Chondrocyte (in vitro differentiated cells): ENCODE measurements at regions not wholly inside any gene's neighbourhood (a gene's known extent, or its start where the extent isn't known, plus 50 kb on each side); places are given as distances from the start of the nearest gene placed in this dataset.

Experiments used
- DNase-seq: peaks from one replicate; pipeline ENCODE4 v3.0.0; 2021; ENCODE audit warnings: mixed read lengths, low spot score
- H3K27ac Mint-ChIP-seq: one replicate; pipeline ENCODE4 v1.8.0; 2021; ENCODE audit warnings: mild to moderate bottlenecking, moderate library complexity, mixed read lengths; ENCODE audit not compliant: unreplicated experiment
- H3K27me3 Mint-ChIP-seq: 2 replicates; pipeline ENCODE4 v1.8.0; 2021; ENCODE audit warnings: low read depth, mixed read lengths
- H3K36me3 Mint-ChIP-seq: 2 replicates; pipeline ENCODE4 v1.8.0; 2021; ENCODE audit warnings: low read depth, mixed read lengths
- H3K4me1 Mint-ChIP-seq: 2 replicates; pipeline ENCODE4 v1.8.0; 2021; ENCODE audit warnings: low read depth, mild to moderate bottlenecking, mixed read lengths
- H3K4me3 Mint-ChIP-seq: one replicate; pipeline ENCODE4 v1.8.0; 2021; ENCODE audit warnings: mild to moderate bottlenecking, moderate library complexity, mixed read lengths; ENCODE audit not compliant: unreplicated experiment
- H3K9me3 Mint-ChIP-seq: 2 replicates; pipeline ENCODE4 v1.8.0; 2021; ENCODE audit warnings: low read depth, mixed read lengths
- CTCF ChIP-seq: fragments of 200-600 bp; sonication (generic); IDR thresholded peaks from 2 replicates; pipeline ENCODE4 v1.5.0; 2021; ENCODE audit warnings: antibody characterized with exemption, mild to moderate bottlenecking, moderate library complexity

- Mint-ChIP-seq H3K4me1 (no peaks in the 10 kb centered on the region), H3K36me3 (no peaks in the 10 kb centered on the region), H3K27ac (no peak overlapping the region), H3K27me3 (peaks cover 2% of the 10 kb centered on the region), H3K9me3 (peaks cover 13% of the 10 kb centered on the region), H3K4me3 (no peak overlapping the region)
- no peak for DNase-seq
- no peak for TF ChIP-seq CTCF
These were observed 808.2 kb downstream of the SQOR start for GRCh38 chr15:46442901-46443590.

GRCh38 chr15:46450112-46450809, 815.4 kb downstream of the SQOR start:
- H3K4me3 Mint-ChIP-seq: no peak overlapping the region
- H3K9me3 Mint-ChIP-seq: peaks cover 15% of the 10 kb centered on the region
- no peak for TF ChIP-seq CTCF
- H3K4me1 Mint-ChIP-seq: no peaks in the 10 kb centered on the region
- H3K27me3 Mint-ChIP-seq: no peaks in the 10 kb centered on the region
- no peaks in the 10 kb centered on the region for H3K36me3 Mint-ChIP-seq
- no peak for DNase-seq
- H3K27ac Mint-ChIP-seq: no peak overlapping the region

GRCh38 chr15:46450810-46451182, 816.0 kb downstream of the SQOR start:
- no peaks in the 10 kb centered on the region for H3K36me3 Mint-ChIP-seq
- no peaks in the 10 kb centered on the region for H3K27me3 Mint-ChIP-seq
- no peak overlapping the region for H3K27ac Mint-ChIP-seq
- H3K4me1 Mint-ChIP-seq: no peaks in the 10 kb centered on the region
- no peak for TF ChIP-seq CTCF
- no peak overlapping the region for H3K4me3 Mint-ChIP-seq
- DNase-seq: no peak
- peaks cover 9% of the 10 kb centered on the region for H3K9me3 Mint-ChIP-seq

- Mint-ChIP-seq H3K27ac (no peak overlapping the region), H3K4me1 (no peaks in the 10 kb centered on the region), H3K9me3 (peaks cover 9% of the 10 kb centered on the region), H3K27me3 (peaks cover 2% of the 10 kb centered on the region), H3K36me3 (no peaks in the 10 kb centered on the region), H3K4me3 (no peak overlapping the region)
- DNase-seq: no peak
- TF ChIP-seq CTCF: no peak
These were observed 817.5 kb downstream of the SQOR start for GRCh38 chr15:46452297-46452820.

GRCh38 chr15:46456456-46456855, 821.6 kb downstream of the SQOR start:
- no peak for TF ChIP-seq CTCF
- no peak overlapping the region for H3K27ac Mint-ChIP-seq
- H3K4me1 Mint-ChIP-seq: no peaks in the 10 kb centered on the region
- H3K36me3 Mint-ChIP-seq: no peaks in the 10 kb centered on the region
- no peak for DNase-seq
- H3K27me3 Mint-ChIP-seq: peaks cover 2% of the 10 kb centered on the region
- H3K9me3 Mint-ChIP-seq: no peaks in the 10 kb centered on the region
- no peak overlapping the region for H3K4me3 Mint-ChIP-seq
